ENCODE measurements at regions not wholly inside any gene's neighbourhood (a gene's known extent, or its start where the extent isn't known, plus 50 kb on each side); places are given as distances from the start of the nearest gene placed in this dataset.
"Not testable (repeated sequence)": the region's sequence is repeated elsewhere in the genome, so short reads cannot be mapped to it uniquely, and the experiment has no call there.

GRCh38 chr1:189751311-189751710 lies 726.4 kb downstream of the BRINP3 start:
- no peak for DNase-seq

GRCh38 chr1:189752461-189752995 lies 725.1 kb downstream of the BRINP3 start:
- no peak for DNase-seq

GRCh38 chr1:189755100-189755499 lies 722.6 kb downstream of the BRINP3 start:
- not testable (repeated sequence) for DNase-seq

- no peak for DNase-seq
Observed at GRCh38 chr1:189764391-189765320, 713.0 kb downstream of the BRINP3 start.

- no peak for DNase-seq
Observed at GRCh38 chr1:189769448-189769847, 708.2 kb downstream of the BRINP3 start.

GRCh38 chr1:189774721-189775287 lies 702.9 kb downstream of the BRINP3 start:
- DNase-seq = no peak

- DNase-seq = no peak
Observed at GRCh38 chr1:189775343-189775742, 702.3 kb downstream of the BRINP3 start.

GRCh38 chr1:189779034-189779433 lies 698.6 kb downstream of the BRINP3 start:
- no peak for DNase-seq

GRCh38 chr1:189782295-189782694 lies 695.4 kb downstream of the BRINP3 start:
- no peak for DNase-seq

GRCh38 chr1:189783456-189783855 lies 694.2 kb downstream of the BRINP3 start:
- DNase-seq = no peak

GRCh38 chr1:189786761-189787160 lies 690.9 kb downstream of the BRINP3 start:
- DNase-seq = no peak

- DNase-seq = no peak
Observed at GRCh38 chr1:189787201-189787600, 690.5 kb downstream of the BRINP3 start.

- DNase-seq = no peak
Observed at GRCh38 chr1:189790335-189790734, 687.3 kb downstream of the BRINP3 start.

- no peak for DNase-seq
Observed at GRCh38 chr1:189803364-189803763, 674.3 kb downstream of the BRINP3 start.

- DNase-seq = no peak
Observed at GRCh38 chr1:189804352-189804751, 673.3 kb downstream of the BRINP3 start.

GRCh38 chr1:189805735-189806134 lies 671.9 kb downstream of the BRINP3 start:
- no peak for DNase-seq

GRCh38 chr1:189810639-189811038 lies 667.0 kb downstream of the BRINP3 start:
- DNase-seq = not testable (repeated sequence)

GRCh38 chr1:189811960-189812359 lies 665.7 kb downstream of the BRINP3 start:
- no peak for DNase-seq

GRCh38 chr1:189816558-189816957 lies 661.1 kb downstream of the BRINP3 start:
- DNase-seq = no peak

GRCh38 chr1:189819751-189820150 lies 657.9 kb downstream of the BRINP3 start:
- no peak for DNase-seq

GRCh38 chr1:189821833-189822232 lies 655.8 kb downstream of the BRINP3 start:
- no peak for DNase-seq

GRCh38 chr1:189834813-189835212 lies 642.9 kb downstream of the BRINP3 start:
- DNase-seq = no peak

- no peak for DNase-seq
Observed at GRCh38 chr1:189847613-189848012, 630.1 kb downstream of the BRINP3 start.

GRCh38 chr1:189851806-189852367 lies 625.8 kb downstream of the BRINP3 start:
- no peak for DNase-seq
